PC-3 (cell line): ENCODE measurements at regions not wholly inside any gene's neighbourhood (a gene's known extent, or its start where the extent isn't known, plus 50 kb on each side); places are given as distances from the start of the nearest gene placed in this dataset.

Source experiments
- ATAC-seq: fragments of 200-7000 bp; cut with Tn5 transposase; 2 replicates; pipeline ENCODE4 v1.9.1; 2020; ENCODE audit warnings: mild to moderate bottlenecking, moderate library complexity
- BruUV-seq: library from RNA; stranded (reverse); fragments of 400-500 nt; replicated peaks from 2 replicates; lab custom pipeline; 2021; lab: Mats Ljungman, UMichigan
- CTCF ChIA-PET: fragments of 300-600 bp; sonication (Branson Sonifier 250); formaldehyde crosslinking; loops from one replicate; lab custom pipeline; 2022; ENCODE audit warnings: antibody characterized with exemption; lab: Charles Lee
- POLR2A ChIA-PET: fragments of 300-600 bp; sonication (Branson Sonifier 250); formaldehyde crosslinking; loops from one replicate; lab custom pipeline; 2022; ENCODE audit warnings: antibody characterized with exemption; ENCODE audit not compliant: unreplicated experiment; lab: Charles Lee
- DNase-seq: peaks from one replicate; pipeline ENCODE4 v3.0.0-alpha.2; 2015
- H2AFZ ChIP-seq: fragments of 300-600 bp; sonication (generic); 2 replicates; pipeline ENCODE4 v1.6.0; 2016; ENCODE audit warnings: antibody characterized with exemption, low read length
- H3F3A ChIP-seq: fragments of 300-600 bp; sonication (generic); one replicate; pipeline ENCODE4 v1.6.0; 2017; ENCODE audit warnings: antibody characterized with exemption, low read length, control low read depth, mild to moderate bottlenecking; ENCODE audit not compliant: unreplicated experiment
- H3K27ac ChIP-seq: fragments of 300-600 bp; sonication (generic); 2 replicates; pipeline ENCODE4 v1.5.1; 2016; ENCODE audit warnings: mild to moderate bottlenecking, low read length
- H3K27me3 ChIP-seq: fragments of 300-600 bp; sonication (generic); 2 replicates; pipeline ENCODE4 v1.6.1; 2016; ENCODE audit warnings: low read length, mixed read lengths
- H3K36me3 ChIP-seq: fragments of 300-600 bp; sonication (generic); 2 replicates; pipeline ENCODE4 v1.6.1; 2016; ENCODE audit warnings: low read depth, mixed run types, low read length, mixed read lengths
- H3K4me1 ChIP-seq: fragments of 300-600 bp; sonication (generic); 2 replicates; pipeline ENCODE4 v1.5.1; 2016; ENCODE audit warnings: low read length; ENCODE audit not compliant: insufficient read depth
- H3K4me2 ChIP-seq: fragments of 300-600 bp; sonication (generic); 2 replicates; pipeline ENCODE4 v1.6.0; 2016; ENCODE audit warnings: low read length
- H3K4me3 ChIP-seq: fragments of 300-600 bp; sonication (generic); 2 replicates; pipeline ENCODE4 v1.5.1; 2016; ENCODE audit warnings: mild to moderate bottlenecking, low read length, mixed read lengths
- H3K79me2 ChIP-seq: fragments of 300-600 bp; sonication (generic); 2 replicates; pipeline ENCODE4 v1.6.1; 2017; ENCODE audit warnings: low read length, mixed read lengths
- H3K9ac ChIP-seq: fragments of 300-600 bp; sonication (generic); 2 replicates; pipeline ENCODE4 v1.6.0; 2016; ENCODE audit warnings: mild to moderate bottlenecking, low read length
- H3K9me2 ChIP-seq: fragments of 300-600 bp; sonication (generic); replicated peaks from 2 replicates; pipeline ENCODE4 v1.6.1; 2016; ENCODE audit warnings: mixed run types, low read length, mixed read lengths
- H3K9me3 ChIP-seq: fragments of 300-600 bp; sonication (generic); 2 replicates; pipeline ENCODE4 v1.6.1; 2016; ENCODE audit warnings: low read length, mixed read lengths
- H4K20me1 ChIP-seq: fragments of 300-600 bp; sonication (generic); 2 replicates; pipeline ENCODE4 v1.6.1; 2016; ENCODE audit warnings: low read length, mixed read lengths
- EZH2 ChIP-seq: fragments of 300-600 bp; sonication (generic); IDR thresholded peaks from one replicate; pipeline ENCODE4 v1.6.1; 2017; ENCODE audit warnings: antibody characterized with exemption, mild to moderate bottlenecking, low read length; ENCODE audit not compliant: unreplicated experiment
- EZH2phosphoT487 ChIP-seq: fragments of 300-600 bp; sonication (generic); IDR thresholded peaks from 2 replicates; pipeline ENCODE4 v1.6.1; 2018; ENCODE audit warnings: mild to moderate bottlenecking, antibody characterized with exemption, low read length, borderline replicate concordance
- intact Hi-C: fragments of 100-400 bp; cut with micrococcal nuclease; formaldehyde crosslinking; loops from 2 replicates; pipeline ENCODE4 v1.9.0; 2023
- TF ChIP-seq, protein P1 (sequence below): fragments of 300-600 bp; sonication (generic); conservative IDR thresholded peaks from 2 replicates; pipeline ENCODE4 v1.5.1; 2017; ENCODE audit warnings: antibody characterized with exemption, low read depth, mild to moderate bottlenecking, low read length

DNA sequence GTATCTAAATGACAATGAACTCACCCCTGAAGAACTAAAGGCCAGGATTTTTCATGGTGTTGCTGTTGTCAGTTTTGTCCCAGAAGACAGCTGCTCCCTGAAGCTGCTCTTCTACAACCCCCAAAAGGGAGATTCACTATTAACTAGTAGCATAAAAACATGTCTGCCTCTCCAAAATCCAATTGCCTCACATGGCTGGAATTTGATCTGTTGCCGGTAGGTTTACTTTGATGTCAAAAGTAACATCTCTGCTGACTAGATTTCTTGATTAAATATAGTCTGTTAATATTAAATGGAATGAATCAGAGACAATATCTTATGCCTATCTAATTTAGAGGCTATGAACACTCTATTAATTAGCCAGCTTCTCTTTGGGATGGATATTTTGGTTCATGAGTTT, 425.4 kb downstream of the ETS1 start:
- Histone ChIP-seq H3K79me2 (no peaks in the 10 kb centered on the region), H3K27ac (no peak overlapping the region), H3K36me3 (no peaks in the 10 kb centered on the region), H3K9me3 (no peaks in the 10 kb centered on the region), H3K9me2 (no peaks in the 10 kb centered on the region), H3K4me2 (no peak overlapping the region), H3K4me3 (no peak overlapping the region), H3K4me1 (peaks cover under 1% of the 10 kb centered on the region; the same call in 1 of the 2 replicates), H4K20me1 (no peaks in the 10 kb centered on the region), H3F3A (no peaks in the 10 kb centered on the region), H3K27me3 (no peaks in the 10 kb centered on the region), H2AFZ (no peak overlapping the region), H3K9ac (no peak overlapping the region)
- ATAC-seq = no peak
- intact Hi-C loops = no loop called here
- TF ChIP-seq EZH2 (no peak), EZH2phosphoT487 (no peak)
- TF ChIP-seq, protein P1, sequence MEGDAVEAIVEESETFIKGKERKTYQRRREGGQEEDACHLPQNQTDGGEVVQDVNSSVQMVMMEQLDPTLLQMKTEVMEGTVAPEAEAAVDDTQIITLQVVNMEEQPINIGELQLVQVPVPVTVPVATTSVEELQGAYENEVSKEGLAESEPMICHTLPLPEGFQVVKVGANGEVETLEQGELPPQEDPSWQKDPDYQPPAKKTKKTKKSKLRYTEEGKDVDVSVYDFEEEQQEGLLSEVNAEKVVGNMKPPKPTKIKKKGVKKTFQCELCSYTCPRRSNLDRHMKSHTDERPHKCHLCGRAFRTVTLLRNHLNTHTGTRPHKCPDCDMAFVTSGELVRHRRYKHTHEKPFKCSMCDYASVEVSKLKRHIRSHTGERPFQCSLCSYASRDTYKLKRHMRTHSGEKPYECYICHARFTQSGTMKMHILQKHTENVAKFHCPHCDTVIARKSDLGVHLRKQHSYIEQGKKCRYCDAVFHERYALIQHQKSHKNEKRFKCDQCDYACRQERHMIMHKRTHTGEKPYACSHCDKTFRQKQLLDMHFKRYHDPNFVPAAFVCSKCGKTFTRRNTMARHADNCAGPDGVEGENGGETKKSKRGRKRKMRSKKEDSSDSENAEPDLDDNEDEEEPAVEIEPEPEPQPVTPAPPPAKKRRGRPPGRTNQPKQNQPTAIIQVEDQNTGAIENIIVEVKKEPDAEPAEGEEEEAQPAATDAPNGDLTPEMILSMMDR = no peak
- BruUV-seq = no TSS peak
- ChIA-PET CTCF (no interaction called here), POLR2A (no interaction called here)
- DNase-seq = no peak

DNA sequence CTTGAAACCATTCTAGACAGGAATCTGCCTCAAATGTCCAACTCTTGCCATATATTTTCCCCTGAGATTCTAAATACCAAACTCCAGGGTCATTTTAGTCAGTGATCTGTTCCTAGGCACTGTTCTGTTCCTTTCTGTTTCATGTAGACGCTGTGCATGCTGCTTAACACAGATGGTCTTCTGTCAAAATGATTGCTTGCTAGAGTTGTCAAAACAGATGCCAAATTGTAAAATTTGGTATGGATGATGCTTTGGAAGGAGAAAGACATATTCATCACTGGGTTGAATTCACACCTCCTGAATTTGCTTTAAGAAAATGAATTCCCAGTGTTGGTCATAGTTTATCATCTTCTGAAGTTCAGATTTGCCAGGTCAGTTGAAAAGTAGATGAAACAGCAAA, 425.9 kb downstream of the ETS1 start:
- H3K4me1 ChIP-seq = peaks cover 7% of the 10 kb centered on the region; the same call in 1 of the 2 replicates

DNA sequence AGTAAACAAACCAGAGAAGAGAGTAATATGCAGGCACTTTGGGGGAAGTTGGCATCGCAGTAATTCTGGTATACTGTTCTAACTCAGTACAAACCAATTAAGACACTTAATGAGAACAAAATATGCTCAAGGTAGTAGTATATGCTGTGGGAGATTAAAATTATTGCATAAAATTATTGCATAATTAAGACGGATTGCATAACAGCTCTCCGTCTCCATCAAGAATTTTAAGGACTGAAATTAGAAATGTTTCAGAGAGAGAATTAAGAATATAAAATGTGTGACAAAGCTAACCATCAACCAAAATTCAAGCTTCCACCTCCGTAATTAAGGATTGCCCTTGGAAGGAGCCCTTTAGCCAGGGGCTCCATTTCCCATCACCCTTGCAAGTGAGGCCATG, 428.5 kb downstream of the ETS1 start:
- no peak overlapping the region for H3K9ac ChIP-seq
- no peak overlapping the region for H3K4me2 ChIP-seq
- no peak overlapping the region for H2AFZ ChIP-seq
- DNase-seq (no peak), ATAC-seq (no peak)
- POLR2A ChIA-PET = no interaction called here
- H3K79me2 ChIP-seq = no peaks in the 10 kb centered on the region
- H3K9me2 ChIP-seq = no peaks in the 10 kb centered on the region
- no peak overlapping the region for H3K4me3 ChIP-seq
- intact Hi-C loops = loop anchor here (1.0 to 10.0 kb wide), 4 partner anchors 12 to 796 kb away; no protein-coding TSS in a partner anchor
- H3F3A ChIP-seq = no peaks in the 10 kb centered on the region
- H3K27me3 ChIP-seq = no peaks in the 10 kb centered on the region
- H3K27ac ChIP-seq = no peak overlapping the region
- no TSS peak for BruUV-seq
- no peaks in the 10 kb centered on the region for H3K9me3 ChIP-seq
- TF ChIP-seq EZH2phosphoT487 (no peak), EZH2 (no peak)
- TF ChIP-seq, protein P1 = no peak
- H4K20me1 ChIP-seq = no peaks in the 10 kb centered on the region
- H3K4me1 ChIP-seq = peaks cover 20% of the 10 kb centered on the region
- CTCF ChIA-PET = no interaction called here
- no peaks in the 10 kb centered on the region for H3K36me3 ChIP-seq

More for the DNA sequence above, 425.9 kb downstream of the ETS1 start:
- Histone ChIP-seq H3K9me2 (no peaks in the 10 kb centered on the region), H3K79me2 (no peaks in the 10 kb centered on the region), H2AFZ (no peak overlapping the region), H3K4me2 (no peak overlapping the region), H3K36me3 (no peaks in the 10 kb centered on the region), H4K20me1 (no peaks in the 10 kb centered on the region), H3K9ac (no peak overlapping the region), H3K27ac (no peak overlapping the region), H3K9me3 (no peaks in the 10 kb centered on the region), H3K27me3 (no peaks in the 10 kb centered on the region), H3F3A (no peaks in the 10 kb centered on the region), H3K4me3 (no peak overlapping the region)
- ATAC-seq (no peak), DNase-seq (no peak)
- BruUV-seq = no TSS peak
- ChIA-PET CTCF (no interaction called here), POLR2A (no interaction called here)
- intact Hi-C loops = no loop called here
- no peak for TF ChIP-seq EZH2
- no peak for TF ChIP-seq EZH2phosphoT487
- TF ChIP-seq, protein P1 = no peak
